SK-N-MC (cell line): ENCODE measurements at regions not wholly inside any gene's neighbourhood (a gene's known extent, or its start where the extent isn't known, plus 50 kb on each side); places are given as distances from the start of the nearest gene placed in this dataset.

Source experiments
- DNase-seq: peaks from one replicate; pipeline ENCODE4 v3.0.0-alpha.2; 2011; ENCODE audit warnings: low read depth, low spot score
- H3K27ac ChIP-seq: fragments of 200-600 bp; sonication (generic); 2 replicates; pipeline ENCODE4 v1.5.1; 2016; ENCODE audit warnings: mixed run types
- H3K36me3 ChIP-seq: fragments of 200-600 bp; sonication (generic); 2 replicates; pipeline ENCODE4 v1.6.1; 2017; ENCODE audit warnings: antibody characterized with exemption, low read length, mixed read lengths; ENCODE audit not compliant: insufficient read depth
- H3K4me3 ChIP-seq: fragments of 200-600 bp; sonication (generic); 2 replicates; pipeline ENCODE4 v1.5.1; 2016
- H3K9ac ChIP-seq: fragments of 200-600 bp; sonication (generic); 2 replicates; pipeline ENCODE4 v1.8.0; 2017; ENCODE audit warnings: mixed run types, mixed read lengths; ENCODE audit not compliant: insufficient read length
- H3K9me3 ChIP-seq: fragments of 200-600 bp; sonication (generic); 2 replicates; pipeline ENCODE4 v1.6.1; 2017; ENCODE audit warnings: low read depth, mild to moderate bottlenecking, antibody characterized with exemption, low read length, moderate library complexity, mixed read lengths
- EZH2 ChIP-seq: fragments of 200-600 bp; sonication (generic); IDR thresholded peaks from one replicate; pipeline ENCODE4 v1.6.1; 2017; ENCODE audit warnings: antibody characterized with exemption
- FOXP2 ChIP-seq: optimal IDR thresholded peaks from 2 replicates; pipeline ENCODE3; 2011; ENCODE audit warnings: mild to moderate bottlenecking, moderate library complexity; ENCODE audit not compliant: insufficient read depth; ENCODE audit errors: extremely low read length, control extremely low read depth
- POLR2AphosphoS5 ChIP-seq: IDR thresholded peaks from 2 replicates; pipeline ENCODE4 v1.6.1; 2012; ENCODE audit warnings: mild to moderate bottlenecking, low read depth, low read length, borderline replicate concordance

DNA sequence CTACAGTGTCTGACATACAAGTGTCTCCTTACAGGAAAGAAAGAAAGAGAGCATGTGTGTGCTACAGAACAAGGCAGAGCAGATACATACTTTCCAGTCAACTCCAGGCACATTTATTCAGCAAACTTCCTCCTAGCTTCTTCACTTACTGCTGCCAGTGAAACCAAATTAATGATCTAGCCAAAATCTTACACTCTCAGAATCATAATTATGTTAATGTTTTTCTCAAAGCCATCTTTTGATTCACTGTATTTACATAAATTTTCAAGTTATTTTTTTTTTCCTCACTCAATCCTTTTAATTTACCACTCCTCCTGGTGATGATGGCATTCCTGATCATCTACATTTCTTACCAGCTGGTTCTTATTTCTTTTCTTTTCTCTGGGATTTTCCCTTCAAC is 326.7 kb downstream of the IGSF11 start:
- no peaks in the 10 kb centered on the region for H3K36me3 ChIP-seq
- DNase-seq, result no peak
- no peaks in the 10 kb centered on the region for H3K9me3 ChIP-seq
- H3K4me3 ChIP-seq, result no peak overlapping the region
- no peak overlapping the region for H3K27ac ChIP-seq
- TF ChIP-seq FOXP2, result no peak
- no peak for TF ChIP-seq EZH2
- no peak for TF ChIP-seq POLR2AphosphoS5
- H3K9ac ChIP-seq, result no peak overlapping the region

DNA sequence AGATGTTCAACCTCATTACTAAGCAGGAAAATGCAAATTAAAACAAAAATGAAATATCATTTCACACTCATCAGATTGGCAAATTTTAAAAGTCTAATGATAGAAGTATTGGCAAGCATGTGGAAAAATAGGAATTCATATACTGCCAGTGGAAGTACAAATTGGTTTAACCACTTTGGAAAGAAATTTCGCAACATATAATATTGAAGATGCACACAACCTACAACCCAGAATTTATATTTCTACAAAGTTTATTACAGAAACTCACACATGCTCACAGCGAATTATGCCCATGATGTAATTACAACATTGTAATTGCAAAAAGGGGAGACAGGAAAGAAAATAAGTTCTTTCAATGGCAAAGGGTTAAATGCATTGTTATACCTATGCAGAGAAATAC is 324.1 kb downstream of the IGSF11 start:
- TF ChIP-seq EZH2 (no peak), POLR2AphosphoS5 (no peak), FOXP2 (no peak)
- no peak for DNase-seq
- no peak overlapping the region for H3K27ac ChIP-seq
- no peaks in the 10 kb centered on the region for H3K36me3 ChIP-seq
- no peaks in the 10 kb centered on the region for H3K9me3 ChIP-seq
- no peak overlapping the region for H3K4me3 ChIP-seq
- no peak overlapping the region for H3K9ac ChIP-seq

DNA sequence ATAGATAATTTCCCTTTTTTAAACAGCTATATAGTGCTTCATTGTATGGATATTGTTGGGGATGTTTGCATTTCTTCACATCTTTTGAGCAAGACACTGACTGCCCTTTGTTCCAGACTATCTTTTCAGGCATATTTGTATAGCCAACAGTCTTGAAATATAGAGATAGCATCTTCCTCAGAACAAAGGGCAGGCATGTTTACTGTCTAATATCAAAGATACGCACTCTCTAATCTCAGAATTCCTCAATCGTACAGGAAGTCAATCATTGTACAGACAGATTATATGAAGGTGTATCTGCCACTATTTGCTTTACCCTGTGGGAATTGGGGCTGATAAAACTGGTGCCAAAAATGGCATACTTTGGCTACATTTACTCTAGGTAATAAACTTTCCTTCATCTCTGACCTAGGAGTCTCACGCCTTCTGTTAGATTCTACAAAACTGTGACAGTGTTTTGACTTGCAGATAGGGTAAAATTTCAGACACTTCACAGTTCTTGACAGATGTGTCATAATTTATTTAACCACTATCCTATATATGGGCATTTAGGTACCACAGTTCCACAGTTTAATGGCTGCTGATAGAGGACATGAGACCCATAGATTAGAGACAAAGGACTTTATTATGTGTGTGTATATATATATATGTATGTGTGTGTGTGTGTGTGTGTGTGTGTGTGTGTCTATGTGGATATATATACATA is 321.0 kb downstream of the IGSF11 start:
- H3K4me3 ChIP-seq, result no peak overlapping the region
- TF ChIP-seq POLR2AphosphoS5 (no peak), EZH2 (no peak), FOXP2 (no peak)
- no peak overlapping the region for H3K9ac ChIP-seq
- no peaks in the 10 kb centered on the region for H3K9me3 ChIP-seq
- H3K36me3 ChIP-seq, result no peaks in the 10 kb centered on the region
- DNase-seq, result no peak
- H3K27ac ChIP-seq, result no peak overlapping the region

DNA sequence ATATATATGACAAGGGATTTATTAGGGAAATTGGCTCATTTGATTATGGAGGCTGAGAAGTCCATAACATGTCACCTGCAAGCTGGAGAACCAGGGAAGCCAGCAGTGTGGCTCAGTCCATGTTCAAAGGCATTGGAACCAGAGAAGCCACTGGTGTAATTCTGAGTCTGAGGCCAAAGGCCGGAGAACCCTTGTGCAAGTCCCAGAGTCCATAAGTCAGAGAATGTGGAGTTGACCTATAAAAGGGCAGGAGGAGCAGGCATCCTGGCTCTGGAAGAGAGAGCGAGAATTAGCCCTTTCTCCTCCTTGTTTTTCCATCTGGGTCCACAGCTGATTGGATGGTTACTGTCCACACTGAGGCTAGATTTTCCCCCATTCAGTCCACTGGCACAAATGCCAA is 319.8 kb downstream of the IGSF11 start:
- DNase-seq, result no peak
- no peak overlapping the region for H3K4me3 ChIP-seq
- H3K9me3 ChIP-seq, result no peaks in the 10 kb centered on the region
- no peaks in the 10 kb centered on the region for H3K36me3 ChIP-seq
- no peak overlapping the region for H3K27ac ChIP-seq
- TF ChIP-seq EZH2, result no peak
- TF ChIP-seq POLR2AphosphoS5, result no peak
- no peak for TF ChIP-seq FOXP2
- H3K9ac ChIP-seq, result no peak overlapping the region

DNA sequence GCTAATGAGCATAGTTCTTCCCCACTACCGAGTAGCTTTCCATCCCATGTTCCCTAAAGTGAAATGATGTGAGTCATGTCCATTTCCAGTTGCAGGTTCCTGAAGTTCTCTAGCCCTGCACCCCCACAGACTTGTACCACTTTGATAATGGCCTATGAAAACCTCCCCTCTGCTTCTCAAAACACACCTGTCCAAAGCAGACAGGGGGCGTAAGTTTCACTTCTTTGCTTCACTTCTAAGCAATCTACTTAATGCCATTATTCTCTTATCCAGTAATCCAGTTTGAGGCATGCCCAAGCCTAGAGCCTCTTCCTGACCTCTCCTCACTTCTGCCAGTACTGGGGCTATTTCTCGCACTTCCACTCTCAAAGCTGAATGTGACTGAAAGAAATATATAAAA is 305.1 kb downstream of the IGSF11 start:
- no peak overlapping the region for H3K4me3 ChIP-seq
- no peak for DNase-seq
- no peaks in the 10 kb centered on the region for H3K9me3 ChIP-seq
- H3K36me3 ChIP-seq, result no peaks in the 10 kb centered on the region
- no peak overlapping the region for H3K27ac ChIP-seq
- TF ChIP-seq FOXP2, result no peak
- no peak for TF ChIP-seq POLR2AphosphoS5
- no peak for TF ChIP-seq EZH2
- H3K9ac ChIP-seq, result no peak overlapping the region

DNA sequence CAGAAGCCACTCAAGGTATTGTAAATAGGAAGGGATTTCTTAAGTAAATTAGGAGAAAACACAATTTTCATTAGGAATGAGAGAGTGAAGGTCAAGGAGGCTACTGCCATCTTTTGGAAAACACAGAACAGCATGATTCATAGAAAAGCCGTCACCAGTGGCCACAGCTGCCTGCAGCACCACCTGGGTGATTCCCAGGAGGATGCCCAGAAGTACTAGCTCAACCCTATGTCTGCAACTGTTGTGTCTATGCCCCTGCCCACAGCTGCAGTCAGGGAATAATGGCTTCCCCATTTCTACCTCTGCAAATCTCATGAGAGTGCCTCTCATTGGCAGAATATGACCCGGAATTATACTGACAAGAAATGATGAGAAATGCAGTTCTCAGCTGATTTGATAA is 300.0 kb downstream of the IGSF11 start:
- TF ChIP-seq FOXP2, result no peak
- no peak for TF ChIP-seq POLR2AphosphoS5
- no peak for TF ChIP-seq EZH2
- Histone ChIP-seq H3K27ac (no peak overlapping the region), H3K36me3 (no peaks in the 10 kb centered on the region), H3K9me3 (no peaks in the 10 kb centered on the region), H3K9ac (no peak overlapping the region), H3K4me3 (no peak overlapping the region)
- DNase-seq, result no peak

DNA sequence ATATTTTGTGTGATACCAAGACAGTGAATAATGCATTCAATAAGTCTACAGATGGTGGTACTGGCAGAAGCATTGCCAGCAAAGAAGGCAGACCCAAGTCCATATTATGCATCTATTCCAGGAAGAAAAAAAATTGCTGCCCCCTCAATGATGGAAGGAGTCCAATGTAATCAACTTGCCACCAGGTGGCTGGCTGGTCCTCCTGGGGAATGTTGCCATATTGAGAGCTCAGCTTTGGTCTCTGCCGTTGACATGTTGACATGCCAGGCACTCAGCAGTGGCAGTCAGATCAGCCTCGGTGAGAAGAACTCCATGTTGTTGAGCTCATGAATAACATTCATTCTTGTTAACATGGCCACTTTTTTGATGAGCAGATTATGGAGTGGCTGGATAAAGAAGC is 298.5 kb downstream of the IGSF11 start:
- Histone ChIP-seq H3K4me3 (no peak overlapping the region), H3K36me3 (no peaks in the 10 kb centered on the region), H3K27ac (no peak overlapping the region), H3K9me3 (no peaks in the 10 kb centered on the region), H3K9ac (no peak overlapping the region)
- TF ChIP-seq FOXP2, result no peak
- no peak for TF ChIP-seq EZH2
- no peak for TF ChIP-seq POLR2AphosphoS5
- no peak for DNase-seq

DNA sequence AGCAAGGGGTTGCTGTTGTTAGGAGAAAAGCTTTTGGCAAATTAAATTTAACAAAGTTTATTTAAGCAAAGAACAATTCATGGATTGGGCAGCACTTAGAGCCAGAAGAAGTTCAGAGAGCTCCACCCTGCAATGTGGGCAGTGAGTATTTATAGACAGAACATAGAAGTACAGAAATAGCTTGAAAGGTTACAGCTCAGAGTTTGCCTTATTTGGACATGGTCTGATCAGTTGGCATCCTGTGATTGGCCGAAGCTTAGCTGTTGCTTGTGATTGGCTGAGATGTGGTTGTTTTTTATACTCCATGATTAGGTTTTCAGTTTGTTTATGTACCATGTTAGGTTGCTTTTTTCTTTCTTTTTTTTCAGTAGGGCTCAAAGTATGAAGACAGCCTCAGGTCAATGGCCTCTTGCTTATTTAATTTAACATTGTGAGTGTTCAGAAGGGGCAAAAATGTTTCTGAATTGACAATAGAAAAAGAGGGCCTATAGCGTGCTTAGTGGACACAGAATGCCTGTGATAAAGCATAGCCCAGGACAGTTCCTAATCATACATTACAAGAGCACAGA is 293.8 kb downstream of the IGSF11 start:
- no peak for DNase-seq
- Histone ChIP-seq H3K36me3 (no peaks in the 10 kb centered on the region), H3K4me3 (no peak overlapping the region), H3K9me3 (no peaks in the 10 kb centered on the region), H3K27ac (no peak overlapping the region), H3K9ac (no peak overlapping the region)
- TF ChIP-seq FOXP2 (no peak), EZH2 (no peak), POLR2AphosphoS5 (no peak)

DNA sequence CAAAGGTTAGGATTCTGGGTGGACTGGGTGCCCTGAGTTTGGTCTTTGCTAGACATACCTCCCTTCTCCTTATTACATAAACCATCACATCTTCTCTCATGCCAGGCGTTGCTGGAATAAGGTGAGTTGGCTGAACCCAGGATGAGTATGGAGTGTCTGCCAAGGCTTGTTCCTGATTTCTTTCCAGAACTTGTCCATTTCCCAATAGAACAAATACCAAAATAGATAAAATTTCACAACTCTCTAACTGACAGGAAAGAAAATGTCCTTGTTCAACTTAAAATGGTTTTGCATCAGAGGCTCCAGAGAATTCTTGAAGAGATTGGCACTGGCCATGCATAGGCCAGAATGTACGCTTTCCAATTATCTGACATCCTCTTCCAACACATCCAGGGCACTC is 291.9 kb downstream of the IGSF11 start:
- DNase-seq, result no peak
- H3K36me3 ChIP-seq, result no peaks in the 10 kb centered on the region
- TF ChIP-seq FOXP2 (no peak), EZH2 (no peak), POLR2AphosphoS5 (no peak)
- no peak overlapping the region for H3K9ac ChIP-seq
- no peaks in the 10 kb centered on the region for H3K9me3 ChIP-seq
- no peak overlapping the region for H3K27ac ChIP-seq
- H3K4me3 ChIP-seq, result no peak overlapping the region
